ENCODE measurements at regions not wholly inside any gene's neighbourhood (a gene's known extent, or its start where the extent isn't known, plus 50 kb on each side); places are given as distances from the start of the nearest gene placed in this dataset.
"Not testable (repeated sequence)": the region's sequence is repeated elsewhere in the genome, so short reads cannot be mapped to it uniquely, and the experiment has no call there.

DNA sequence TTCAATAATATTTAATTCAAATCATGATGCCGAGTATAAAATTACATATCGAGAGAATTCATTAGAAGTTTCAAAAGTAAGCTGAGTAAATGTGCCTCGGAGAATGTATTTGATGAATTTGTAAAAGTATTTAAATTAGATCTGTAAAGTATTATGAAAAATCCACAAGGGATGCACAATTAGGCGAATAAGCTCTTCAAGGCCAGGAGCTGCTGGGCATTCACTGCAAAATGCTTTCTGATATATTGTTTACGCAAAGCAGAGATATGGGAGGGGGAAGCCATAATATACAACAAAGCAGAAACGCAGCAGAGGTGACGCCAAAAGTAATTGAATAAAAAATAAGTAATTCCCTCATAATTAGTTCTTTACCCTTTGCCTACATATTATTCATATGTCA lies 1121.5 kb upstream of the TENM3 start:
- TF ChIP-seq, protein P1, sequence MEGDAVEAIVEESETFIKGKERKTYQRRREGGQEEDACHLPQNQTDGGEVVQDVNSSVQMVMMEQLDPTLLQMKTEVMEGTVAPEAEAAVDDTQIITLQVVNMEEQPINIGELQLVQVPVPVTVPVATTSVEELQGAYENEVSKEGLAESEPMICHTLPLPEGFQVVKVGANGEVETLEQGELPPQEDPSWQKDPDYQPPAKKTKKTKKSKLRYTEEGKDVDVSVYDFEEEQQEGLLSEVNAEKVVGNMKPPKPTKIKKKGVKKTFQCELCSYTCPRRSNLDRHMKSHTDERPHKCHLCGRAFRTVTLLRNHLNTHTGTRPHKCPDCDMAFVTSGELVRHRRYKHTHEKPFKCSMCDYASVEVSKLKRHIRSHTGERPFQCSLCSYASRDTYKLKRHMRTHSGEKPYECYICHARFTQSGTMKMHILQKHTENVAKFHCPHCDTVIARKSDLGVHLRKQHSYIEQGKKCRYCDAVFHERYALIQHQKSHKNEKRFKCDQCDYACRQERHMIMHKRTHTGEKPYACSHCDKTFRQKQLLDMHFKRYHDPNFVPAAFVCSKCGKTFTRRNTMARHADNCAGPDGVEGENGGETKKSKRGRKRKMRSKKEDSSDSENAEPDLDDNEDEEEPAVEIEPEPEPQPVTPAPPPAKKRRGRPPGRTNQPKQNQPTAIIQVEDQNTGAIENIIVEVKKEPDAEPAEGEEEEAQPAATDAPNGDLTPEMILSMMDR (IDR thresholded peaks at IDR 0.05; ENCODE audit: insufficient read depth, low read length, poor library complexity, severe bottlenecking), result no peak

DNA sequence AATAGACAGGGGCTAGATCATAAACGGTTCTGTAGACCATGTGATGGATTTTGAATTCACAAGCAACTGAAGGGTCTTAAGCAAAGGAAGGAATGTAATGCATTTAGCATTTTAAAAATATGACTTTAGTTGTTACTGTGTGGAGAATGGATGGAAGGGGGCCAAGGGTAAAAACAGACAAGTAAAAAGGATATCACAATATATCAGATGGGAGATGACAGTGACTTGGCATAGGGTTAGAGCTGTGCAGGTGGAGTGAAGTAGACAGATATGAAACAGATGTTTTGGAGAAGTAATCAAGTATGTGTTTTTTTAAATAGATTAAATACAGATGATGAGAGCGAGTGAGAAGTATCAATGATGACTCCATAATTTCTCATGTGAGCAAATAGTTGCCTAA lies 1116.0 kb upstream of the TENM3 start:
- no peak overlapping the region for H3K4me3 ChIP-seq (replicated peaks; ENCODE audit: low read depth, low read length)
- DNase-seq (ENCODE audit: extremely low read depth, insufficient read length), result no peak
- H3K27me3 ChIP-seq (replicated peaks; ENCODE audit: control insufficient read depth, insufficient read depth, low read length), result no peaks in the 10 kb centered on the region
- TF ChIP-seq, protein P1 (IDR thresholded peaks at IDR 0.05; ENCODE audit: insufficient read depth, low read length, poor library complexity, severe bottlenecking), result no peak
- no peaks in the 10 kb centered on the region for H3K36me3 ChIP-seq (ENCODE audit: control insufficient read depth, insufficient read depth, low read length)

More for the DNA sequence above, 1121.5 kb upstream of the TENM3 start:
- Histone ChIP-seq H3K36me3 (ENCODE audit: control insufficient read depth, insufficient read depth, low read length) (no peaks in the 10 kb centered on the region), H3K27me3 (replicated peaks; ENCODE audit: control insufficient read depth, insufficient read depth, low read length) (no peaks in the 10 kb centered on the region), H3K4me3 (replicated peaks; ENCODE audit: low read depth, low read length) (no peak overlapping the region)
- DNase-seq (ENCODE audit: extremely low read depth, insufficient read length), result no peak

DNA sequence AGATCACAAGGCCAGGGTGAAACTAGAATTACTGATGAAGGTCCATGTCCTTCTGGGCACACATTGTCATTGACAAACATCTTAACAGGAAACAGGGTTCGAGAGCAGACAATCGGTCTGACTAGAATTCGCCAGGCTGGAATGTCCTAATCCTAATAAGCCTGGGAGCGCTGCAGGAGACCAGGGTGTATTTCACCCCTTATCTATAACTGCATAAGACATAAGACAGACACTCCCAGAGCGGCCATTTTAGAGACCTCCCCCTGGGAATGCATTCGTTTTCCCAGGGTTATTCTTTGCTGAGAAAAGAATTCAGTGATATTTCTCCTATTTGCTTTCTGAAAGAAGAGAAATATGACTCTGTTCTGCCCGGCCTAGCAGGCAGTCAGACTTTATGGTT lies 1112.9 kb upstream of the TENM3 start:
- DNase-seq (ENCODE audit: extremely low read depth, insufficient read length); H3K27me3 ChIP-seq (replicated peaks; ENCODE audit: control insufficient read depth, insufficient read depth, low read length); H3K36me3 ChIP-seq (ENCODE audit: control insufficient read depth, insufficient read depth, low read length); H3K4me3 ChIP-seq (replicated peaks; ENCODE audit: low read depth, low read length): not testable (repeated sequence)

DNA sequence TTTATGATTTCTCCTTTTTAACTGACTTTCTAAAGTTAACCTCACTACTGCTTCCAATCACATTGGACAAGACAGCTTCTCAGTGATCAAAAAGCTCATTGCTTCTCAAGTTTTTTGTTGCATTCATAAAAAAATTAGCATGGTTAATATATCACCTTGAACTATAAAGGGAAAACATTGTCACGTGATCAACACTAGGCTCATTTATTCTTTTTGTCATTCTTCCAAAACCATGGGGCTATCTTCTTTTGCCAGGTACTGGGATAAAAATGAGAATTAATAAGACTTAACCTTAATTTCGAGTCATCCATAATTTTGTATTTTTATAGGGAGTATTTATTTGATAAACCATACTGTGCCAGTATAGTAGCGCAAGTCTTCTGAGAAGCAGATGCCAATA lies 1105.9 kb upstream of the TENM3 start:
- no peak for DNase-seq (ENCODE audit: extremely low read depth, insufficient read length)
- TF ChIP-seq, protein P1 (IDR thresholded peaks at IDR 0.05; ENCODE audit: insufficient read depth, low read length, poor library complexity, severe bottlenecking), result no peak
- no peaks in the 10 kb centered on the region for H3K27me3 ChIP-seq (replicated peaks; ENCODE audit: control insufficient read depth, insufficient read depth, low read length)
- H3K36me3 ChIP-seq (ENCODE audit: control insufficient read depth, insufficient read depth, low read length), result no peaks in the 10 kb centered on the region
- H3K4me3 ChIP-seq (replicated peaks; ENCODE audit: low read depth, low read length), result no peak overlapping the region

DNA sequence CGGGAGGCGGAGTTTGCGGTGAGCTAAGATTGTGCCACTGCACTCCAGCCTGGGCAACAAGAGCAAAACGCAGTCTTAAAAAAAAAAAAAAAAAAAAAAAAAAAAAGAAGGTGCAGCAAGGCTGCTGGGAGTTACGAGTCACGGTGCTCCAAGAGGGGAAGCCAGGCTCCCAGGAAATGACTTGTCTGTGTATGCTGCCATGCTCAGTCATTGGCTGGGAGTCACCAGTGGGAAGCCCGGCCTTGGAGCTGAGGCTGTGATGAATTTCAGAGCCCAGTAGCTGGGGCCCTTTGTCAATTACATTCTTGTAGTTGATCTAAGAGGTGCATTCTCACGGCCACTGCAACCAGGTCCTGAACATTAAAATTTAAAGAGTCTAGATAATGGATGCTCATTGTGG lies 1105.1 kb upstream of the TENM3 start:
- H3K27me3 ChIP-seq (replicated peaks; ENCODE audit: control insufficient read depth, insufficient read depth, low read length), result no peaks in the 10 kb centered on the region
- no peak for DNase-seq (ENCODE audit: extremely low read depth, insufficient read length)
- no peaks in the 10 kb centered on the region for H3K36me3 ChIP-seq (ENCODE audit: control insufficient read depth, insufficient read depth, low read length)
- no peak overlapping the region for H3K4me3 ChIP-seq (replicated peaks; ENCODE audit: low read depth, low read length)
- TF ChIP-seq, protein P1 (IDR thresholded peaks at IDR 0.05; ENCODE audit: insufficient read depth, low read length, poor library complexity, severe bottlenecking), result no peak

DNA sequence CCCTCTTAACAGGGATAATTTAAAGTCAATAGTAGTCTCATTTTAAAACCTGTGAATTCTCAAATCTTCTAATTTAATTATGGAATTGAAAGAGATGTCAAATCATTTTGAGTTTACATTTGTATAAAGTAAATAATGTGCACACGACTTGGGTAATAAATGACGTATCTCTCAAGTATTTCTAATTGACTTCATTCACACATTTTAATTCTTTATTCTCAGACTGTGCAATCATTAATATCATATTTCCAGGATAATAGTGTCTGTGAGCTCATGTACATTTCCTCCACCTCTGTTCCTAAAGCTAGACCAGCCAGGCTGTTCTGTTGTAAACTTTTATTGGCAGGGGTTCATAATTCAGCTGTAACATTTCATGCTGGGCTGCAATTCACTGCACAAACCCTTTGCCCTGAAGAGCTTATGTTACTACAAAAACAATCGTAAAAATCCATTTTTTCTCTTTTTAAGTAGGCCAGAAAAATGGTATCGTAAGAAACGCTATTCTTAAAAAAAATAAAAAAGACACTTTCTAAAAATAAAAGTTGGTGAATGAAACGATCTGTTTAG lies 1103.1 kb upstream of the TENM3 start:
- no peak for DNase-seq (ENCODE audit: extremely low read depth, insufficient read length)
- TF ChIP-seq, protein P1 (IDR thresholded peaks at IDR 0.05; ENCODE audit: insufficient read depth, low read length, poor library complexity, severe bottlenecking), result no peak
- Histone ChIP-seq H3K36me3 (ENCODE audit: control insufficient read depth, insufficient read depth, low read length) (no peaks in the 10 kb centered on the region), H3K27me3 (replicated peaks; ENCODE audit: control insufficient read depth, insufficient read depth, low read length) (no peaks in the 10 kb centered on the region), H3K4me3 (replicated peaks; ENCODE audit: low read depth, low read length) (no peak overlapping the region)
